ENCODE measurements at regions not wholly inside any gene's neighbourhood (a gene's known extent, or its start where the extent isn't known, plus 50 kb on each side); places are given as distances from the start of the nearest gene placed in this dataset.

GRCh38 chr20:12906361-12906760 lies 102.4 kb upstream of the SPTLC3 start:
- no peak overlapping the region for H3K4me3 Mint-ChIP-seq
- H3K4me1 Mint-ChIP-seq: no peaks in the 10 kb centered on the region

GRCh38 chr20:12911372-12911771 lies 97.4 kb upstream of the SPTLC3 start:
- DNase-seq (no peak), ATAC-seq (no peak)
- peaks cover 0 to 15% (median 3%) of the 10 kb centered on the region in 5 donors for H3K27me3 Mint-ChIP-seq
- no peaks in the 10 kb centered on the region for H3K4me1 Mint-ChIP-seq
- H3K27ac Mint-ChIP-seq: no peak overlapping the region
- H3K4me3 Mint-ChIP-seq: no peak overlapping the region
- H3K9me3 Mint-ChIP-seq: peaks cover 0 to 2% (median 0%) of the 10 kb centered on the region in 9 donors
- H3K36me3 Mint-ChIP-seq: no peaks in the 10 kb centered on the region
- POLR2A ChIA-PET: no interaction called here

More at GRCh38 chr20:12906361-12906760, 102.4 kb upstream of the SPTLC3 start:
- no peak for DNase-seq
- H3K27me3 Mint-ChIP-seq: peaks cover 0 to 3% (median 1%) of the 10 kb centered on the region in 5 donors
- H3K36me3 Mint-ChIP-seq: no peaks in the 10 kb centered on the region
- no peak for ATAC-seq
- H3K9me3 Mint-ChIP-seq: no peaks in the 10 kb centered on the region
- no peak overlapping the region for H3K27ac Mint-ChIP-seq
- POLR2A ChIA-PET: no interaction called here

GRCh38 chr20:12913781-12914443 lies 94.9 kb upstream of the SPTLC3 start:
- H3K9me3 Mint-ChIP-seq: peaks cover 0 to 2% (median 0%) of the 10 kb centered on the region in 9 donors
- H3K27me3 Mint-ChIP-seq: peaks cover 0 to 16% (median 3%) of the 10 kb centered on the region in 5 donors
- H3K36me3 Mint-ChIP-seq: no peaks in the 10 kb centered on the region

GRCh38 chr20:12914804-12915203 lies 94.0 kb upstream of the SPTLC3 start:
- ATAC-seq: no peak
- H3K4me1 Mint-ChIP-seq: no peaks in the 10 kb centered on the region
- H3K36me3 Mint-ChIP-seq: no peaks in the 10 kb centered on the region
- POLR2A ChIA-PET: no interaction called here
- H3K27ac Mint-ChIP-seq: no peak overlapping the region
- H3K4me3 Mint-ChIP-seq: no peak overlapping the region
- DNase-seq: no peak
- H3K9me3 Mint-ChIP-seq: peaks cover 0 to 2% (median 0%) of the 10 kb centered on the region in 9 donors
- peaks cover 0 to 19% (median 6%) of the 10 kb centered on the region in 5 donors for H3K27me3 Mint-ChIP-seq

More at GRCh38 chr20:12913781-12914443, 94.9 kb upstream of the SPTLC3 start:
- ATAC-seq (no peak), DNase-seq (no peak)
- POLR2A ChIA-PET: no interaction called here
- Mint-ChIP-seq H3K4me3 (no peak overlapping the region), H3K4me1 (no peaks in the 10 kb centered on the region), H3K27ac (no peak overlapping the region)

GRCh38 chr20:12916699-12917098 lies 92.1 kb upstream of the SPTLC3 start:
- peaks cover 0 to 4% (median 0%) of the 10 kb centered on the region in 9 donors for H3K9me3 Mint-ChIP-seq
- POLR2A ChIA-PET: no interaction called here
- no peak overlapping the region for H3K4me3 Mint-ChIP-seq
- ATAC-seq (no peak), DNase-seq (no peak)
- H3K36me3 Mint-ChIP-seq: peaks cover 0 to under 1% (median 0%) of the 10 kb centered on the region in 3 donors
- no peaks in the 10 kb centered on the region for H3K4me1 Mint-ChIP-seq
- peaks cover 3 to 22% (median 5%) of the 10 kb centered on the region in 5 donors for H3K27me3 Mint-ChIP-seq
- no peak overlapping the region for H3K27ac Mint-ChIP-seq

- Mint-ChIP-seq H3K27me3 (peaks cover 3 to 21% (median 5%) of the 10 kb centered on the region in 5 donors), H3K4me1 (peaks cover 0 to 11% (median 6%) of the 10 kb centered on the region in 4 donors), H3K9me3 (peaks cover 0 to 13% (median 6%) of the 10 kb centered on the region in 9 donors), H3K4me3 (no peak overlapping the region), H3K27ac (peak overlapping the region in 2 of 10 donors; percentile 4 to 64), H3K36me3 (peaks cover 0 to 8% (median 0%) of the 10 kb centered on the region in 3 donors)
- ATAC-seq (no peak), DNase-seq (no peak)
- POLR2A ChIA-PET: no interaction called here
Measured at GRCh38 chr20:12924126-12924525, 84.6 kb upstream of the SPTLC3 start.

GRCh38 chr20:12925210-12925755 lies 83.5 kb upstream of the SPTLC3 start:
- Mint-ChIP-seq H3K4me1 (peaks cover 0 to 16% (median 6%) of the 10 kb centered on the region in 4 donors), H3K36me3 (peaks cover 0 to 8% (median 0%) of the 10 kb centered on the region in 3 donors), H3K4me3 (no peak overlapping the region), H3K9me3 (peaks cover 0 to 13% (median 6%) of the 10 kb centered on the region in 9 donors), H3K27me3 (peaks cover 0 to 21% (median 5%) of the 10 kb centered on the region in 5 donors), H3K27ac (peak overlapping the region in 1 of 10 donors; percentile 21)
- POLR2A ChIA-PET: no interaction called here
- ATAC-seq (peak; percentile 56 to 65), DNase-seq (peak in 5 of 10 donors; percentile 1 to 35 (median 9))

GRCh38 chr20:12925863-12926793 lies 82.6 kb upstream of the SPTLC3 start:
- Mint-ChIP-seq H3K4me3 (no peak overlapping the region), H3K9me3 (peaks cover 0 to 13% (median 6%) of the 10 kb centered on the region in 9 donors), H3K27me3 (peaks cover 0 to 16% (median 5%) of the 10 kb centered on the region in 5 donors), H3K27ac (peak overlapping the region in 1 of 10 donors; percentile 3), H3K36me3 (peaks cover 0 to 8% (median 0%) of the 10 kb centered on the region in 3 donors), H3K4me1 (peaks cover 0 to 16% (median 6%) of the 10 kb centered on the region in 4 donors)
- DNase-seq: no peak
- no peak for ATAC-seq
- POLR2A ChIA-PET: no interaction called here

GRCh38 chr20:12927489-12927888 lies 81.3 kb upstream of the SPTLC3 start:
- POLR2A ChIA-PET: no interaction called here
- Mint-ChIP-seq H3K27me3 (peaks cover 0 to 17% (median 3%) of the 10 kb centered on the region in 5 donors), H3K9me3 (peaks cover 0 to 6% (median 0%) of the 10 kb centered on the region in 9 donors), H3K4me1 (peaks cover 0 to 16% (median 6%) of the 10 kb centered on the region in 4 donors), H3K27ac (peak overlapping the region in 1 of 10 donors; percentile 5), H3K4me3 (no peak overlapping the region), H3K36me3 (peaks cover 0 to under 1% (median 0%) of the 10 kb centered on the region in 3 donors)
- ATAC-seq: no peak
- no peak for DNase-seq

- no peak for DNase-seq
- Mint-ChIP-seq H3K4me3 (no peak overlapping the region), H3K27ac (peak overlapping the region in 2 of 10 donors; percentile 17 to 61), H3K36me3 (no peaks in the 10 kb centered on the region), H3K9me3 (no peaks in the 10 kb centered on the region), H3K4me1 (peaks cover 0 to 16% (median 6%) of the 10 kb centered on the region in 4 donors), H3K27me3 (peaks cover 0 to 12% (median 2%) of the 10 kb centered on the region in 5 donors)
- no peak for ATAC-seq
- POLR2A ChIA-PET: no interaction called here
Measured at GRCh38 chr20:12928358-12928754, 80.4 kb upstream of the SPTLC3 start.

GRCh38 chr20:12928755-12929401 lies 79.9 kb upstream of the SPTLC3 start:
- no peak for DNase-seq
- ATAC-seq: no peak
- peaks cover 0 to 16% (median 6%) of the 10 kb centered on the region in 4 donors for H3K4me1 Mint-ChIP-seq
- no peaks in the 10 kb centered on the region for H3K9me3 Mint-ChIP-seq
- H3K27me3 Mint-ChIP-seq: peaks cover 0 to 9% (median 2%) of the 10 kb centered on the region in 5 donors
- H3K27ac Mint-ChIP-seq: peak overlapping the region in 1 of 10 donors; percentile 61
- POLR2A ChIA-PET: no interaction called here
- no peaks in the 10 kb centered on the region for H3K36me3 Mint-ChIP-seq
- no peak overlapping the region for H3K4me3 Mint-ChIP-seq

GRCh38 chr20:12936020-12936419 lies 72.8 kb upstream of the SPTLC3 start:
- DNase-seq (no peak), ATAC-seq (no peak)
- Mint-ChIP-seq H3K36me3 (no peaks in the 10 kb centered on the region), H3K27me3 (peaks cover 0 to 9% (median 2%) of the 10 kb centered on the region in 5 donors), H3K4me3 (no peak overlapping the region), H3K27ac (peak overlapping the region in 1 of 10 donors; percentile 48), H3K9me3 (no peaks in the 10 kb centered on the region), H3K4me1 (no peaks in the 10 kb centered on the region)
- POLR2A ChIA-PET: no interaction called here

Data from naive thymus-derived CD8-positive, alpha-beta T cell (primary cell).